ENCODE measurements at regions not wholly inside any gene's neighbourhood (a gene's known extent, or its start where the extent isn't known, plus 50 kb on each side); places are given as distances from the start of the nearest gene placed in this dataset.

GRCh38 chr5:8824371-8824770 lies 721.5 kb downstream of the SEMA5A start:
- TF ChIP-seq POLR2A (IDR thresholded peaks at IDR 0.05) = no peak
- no peak for TF ChIP-seq CTCF (IDR thresholded peaks at IDR 0.05)
- no peak for TF ChIP-seq POLR2AphosphoS5 (IDR thresholded peaks at IDR 0.05; ENCODE audit: insufficient read depth in 1 of 2, low read depth in 1 of 2)
- no peak overlapping the region for H3K27ac ChIP-seq
- intact Hi-C loops (cut with DNase I) = no loop called here

GRCh38 chr5:8825139-8825757 lies 720.6 kb downstream of the SEMA5A start:
- H3K36me3 ChIP-seq = no peaks in the 10 kb centered on the region
- DNase-seq (ENCODE audit: extremely low spot score in 2 of 2) = no peak
- H3K4me3 ChIP-seq = no peak overlapping the region
- H3K27ac ChIP-seq = no peak overlapping the region
- H3K9me3 ChIP-seq = no peaks in the 10 kb centered on the region
- TF ChIP-seq POLR2AphosphoS5 (IDR thresholded peaks at IDR 0.05; ENCODE audit: insufficient read depth in 1 of 2, low read depth in 1 of 2) (no peak), POLR2A (IDR thresholded peaks at IDR 0.05) (no peak), CTCF (IDR thresholded peaks at IDR 0.05) (no peak)
- no peaks in the 10 kb centered on the region for H3K27me3 ChIP-seq
- peaks cover 7% of the 10 kb centered on the region for H3K4me1 ChIP-seq
- intact Hi-C loops (cut with DNase I) = no loop called here

More at GRCh38 chr5:8824371-8824770, 721.5 kb downstream of the SEMA5A start:
- no peak for DNase-seq (ENCODE audit: extremely low spot score in 2 of 2)
- no peaks in the 10 kb centered on the region for H3K9me3 ChIP-seq
- H3K36me3 ChIP-seq = no peaks in the 10 kb centered on the region
- peaks cover 7% of the 10 kb centered on the region for H3K4me1 ChIP-seq
- no peak overlapping the region for H3K4me3 ChIP-seq
- H3K27me3 ChIP-seq = no peaks in the 10 kb centered on the region

GRCh38 chr5:8826508-8826907 lies 719.4 kb downstream of the SEMA5A start:
- H3K9me3 ChIP-seq = no peaks in the 10 kb centered on the region
- no peaks in the 10 kb centered on the region for H3K27me3 ChIP-seq
- DNase-seq (ENCODE audit: extremely low spot score in 2 of 2) = no peak
- intact Hi-C loops (cut with DNase I) = no loop called here
- no peak overlapping the region for H3K4me3 ChIP-seq
- H3K4me1 ChIP-seq = peaks cover 7% of the 10 kb centered on the region
- TF ChIP-seq POLR2A (IDR thresholded peaks at IDR 0.05) (no peak), POLR2AphosphoS5 (IDR thresholded peaks at IDR 0.05; ENCODE audit: insufficient read depth in 1 of 2, low read depth in 1 of 2) (no peak), CTCF (IDR thresholded peaks at IDR 0.05) (no peak)
- H3K27ac ChIP-seq = no peak overlapping the region
- H3K36me3 ChIP-seq = no peaks in the 10 kb centered on the region

- no peak for TF ChIP-seq POLR2A (IDR thresholded peaks at IDR 0.05)
- no peak for TF ChIP-seq CTCF (IDR thresholded peaks at IDR 0.05)
- no peak for TF ChIP-seq POLR2AphosphoS5 (IDR thresholded peaks at IDR 0.05; ENCODE audit: insufficient read depth in 1 of 2, low read depth in 1 of 2)
- peaks cover 7% of the 10 kb centered on the region for H3K4me1 ChIP-seq
- H3K4me3 ChIP-seq = no peak overlapping the region
- H3K27ac ChIP-seq = no peak overlapping the region
- no peak for DNase-seq (ENCODE audit: extremely low spot score in 2 of 2)
- H3K27me3 ChIP-seq = no peaks in the 10 kb centered on the region
- H3K36me3 ChIP-seq = no peaks in the 10 kb centered on the region
- H3K9me3 ChIP-seq = no peaks in the 10 kb centered on the region
- intact Hi-C loops (cut with DNase I) = no loop called here
Measured at GRCh38 chr5:8827696-8828095, 718.2 kb downstream of the SEMA5A start.

- Histone ChIP-seq H3K9me3 (no peaks in the 10 kb centered on the region), H3K4me1 (peaks cover 7% of the 10 kb centered on the region), H3K27me3 (no peaks in the 10 kb centered on the region), H3K36me3 (no peaks in the 10 kb centered on the region), H3K27ac (no peak overlapping the region), H3K4me3 (no peak overlapping the region)
- no peak for TF ChIP-seq CTCF (IDR thresholded peaks at IDR 0.05)
- no peak for TF ChIP-seq POLR2A (IDR thresholded peaks at IDR 0.05)
- no peak for TF ChIP-seq POLR2AphosphoS5 (IDR thresholded peaks at IDR 0.05; ENCODE audit: insufficient read depth in 1 of 2, low read depth in 1 of 2)
- intact Hi-C loops (cut with DNase I) = no loop called here
- no peak for DNase-seq (ENCODE audit: extremely low spot score in 2 of 2)
Measured at GRCh38 chr5:8828596-8829322, 717.1 kb downstream of the SEMA5A start.
